A673 (cell line): ENCODE measurements at regions not wholly inside any gene's neighbourhood (a gene's known extent, or its start where the extent isn't known, plus 50 kb on each side); places are given as distances from the start of the nearest gene placed in this dataset.

Experiments
- BruUV-seq: library from RNA; stranded (reverse); fragments of 400-500 nt; replicated peaks from 2 replicates; lab custom pipeline; 2021; lab: Mats Ljungman, UMichigan
- CTCF ChIA-PET: fragments of 300-600 bp; sonication (Branson Sonifier 250); formaldehyde crosslinking; loops from one replicate; lab custom pipeline; 2022; ENCODE audit warnings: antibody characterized with exemption; lab: Charles Lee
- POLR2A ChIA-PET: fragments of 300-600 bp; sonication (Branson Sonifier 250); formaldehyde crosslinking; loops from one replicate; lab custom pipeline; 2022; ENCODE audit warnings: antibody characterized with exemption; ENCODE audit not compliant: low non-redundant PET; lab: Charles Lee
- DNase-seq: peaks from one replicate; pipeline ENCODE4 v3.0.0-alpha.2; 2015; ENCODE audit warnings: low spot score
- H3K27ac ChIP-seq: fragments of 200-600 bp; sonication (generic); 2 replicates; pipeline ENCODE4 v1.5.1; 2016; ENCODE audit warnings: mixed run types, low read depth, mild to moderate bottlenecking, mixed read lengths, antibody characterized with exemption, low read length; ENCODE audit not compliant: poor library complexity, severe bottlenecking
- H3K27me3 ChIP-seq: fragments of 200-600 bp; sonication (generic); replicated peaks from 2 replicates; pipeline ENCODE4 v1.6.1; 2017; ENCODE audit warnings: mixed run types, low read depth, mild to moderate bottlenecking, mixed read lengths, antibody characterized with exemption, low read length; ENCODE audit not compliant: insufficient read depth, poor library complexity
- H3K36me3 ChIP-seq: fragments of 200-600 bp; sonication (generic); 2 replicates; pipeline ENCODE4 v1.6.1; 2016; ENCODE audit warnings: mixed run types, mild to moderate bottlenecking, mixed read lengths, antibody characterized with exemption, low read length; ENCODE audit not compliant: insufficient read depth, poor library complexity, severe bottlenecking
- H3K4me1 ChIP-seq: fragments of 200-600 bp; sonication (generic); 2 replicates; pipeline ENCODE4 v1.6.1; 2017; ENCODE audit warnings: mixed run types, mild to moderate bottlenecking, mixed read lengths, antibody characterized with exemption, low read length; ENCODE audit not compliant: insufficient read depth, poor library complexity, severe bottlenecking
- H3K4me3 ChIP-seq: fragments of 200-600 bp; sonication (generic); 2 replicates; pipeline ENCODE4 v1.5.1; 2016; ENCODE audit warnings: low read depth, mixed run types, mild to moderate bottlenecking, mixed read lengths, low read length; ENCODE audit not compliant: poor library complexity, severe bottlenecking
- H3K9me3 ChIP-seq: fragments of 200-600 bp; sonication (generic); 2 replicates; pipeline ENCODE4 v1.6.1; 2016; ENCODE audit warnings: mixed run types, low read depth, mild to moderate bottlenecking, mixed read lengths, antibody characterized with exemption, low read length; ENCODE audit not compliant: poor library complexity, severe bottlenecking
- EZH2 ChIP-seq: fragments of 200-600 bp; sonication (generic); IDR thresholded peaks from 2 replicates; pipeline ENCODE4 v1.6.1; 2017; ENCODE audit warnings: borderline replicate concordance, low read depth, mild to moderate bottlenecking, mixed read lengths, antibody characterized with exemption, low read length; ENCODE audit not compliant: poor library complexity, severe bottlenecking
- intact Hi-C: fragments of 100-400 bp; cut with micrococcal nuclease; formaldehyde crosslinking; loops from one replicate; pipeline ENCODE4 v1.10.0; 2022; ENCODE audit not compliant: unreplicated experiment
- TF ChIP-seq, protein P1 (sequence below): fragments of 300-800, 200-600 bp; sonication (generic); conservative IDR thresholded peaks from 2 replicates; pipeline ENCODE4 v1.5.1; 2017; ENCODE audit warnings: low read depth, mild to moderate bottlenecking, antibody characterized with exemption, low read length, moderate library complexity, mixed read lengths

DNA sequence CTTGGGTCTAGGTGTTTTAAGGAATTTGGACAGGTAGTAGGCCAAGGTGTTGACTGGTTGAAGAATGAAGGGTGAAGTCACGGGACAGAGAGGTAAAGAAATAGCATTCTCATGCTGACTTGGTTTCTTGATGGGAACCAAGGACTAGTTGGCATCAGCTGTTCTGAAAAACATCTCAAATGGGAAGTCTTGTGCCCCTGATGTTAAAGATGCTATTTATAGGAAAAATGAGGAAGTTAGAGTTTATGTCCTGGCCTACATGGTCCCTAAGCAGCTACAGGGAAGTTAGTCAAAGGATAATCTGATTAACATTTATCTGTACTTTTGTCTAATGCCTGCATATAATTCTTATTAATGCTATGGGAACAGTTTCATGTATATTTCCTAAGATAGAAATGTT, 262.4 kb downstream of the HHIPL2 start:
- DNase-seq = no peak
- H3K27me3 ChIP-seq = no peaks in the 10 kb centered on the region
- no TSS peak for BruUV-seq
- H3K4me3 ChIP-seq = no peak overlapping the region
- POLR2A ChIA-PET = no interaction called here
- TF ChIP-seq, protein P1, sequence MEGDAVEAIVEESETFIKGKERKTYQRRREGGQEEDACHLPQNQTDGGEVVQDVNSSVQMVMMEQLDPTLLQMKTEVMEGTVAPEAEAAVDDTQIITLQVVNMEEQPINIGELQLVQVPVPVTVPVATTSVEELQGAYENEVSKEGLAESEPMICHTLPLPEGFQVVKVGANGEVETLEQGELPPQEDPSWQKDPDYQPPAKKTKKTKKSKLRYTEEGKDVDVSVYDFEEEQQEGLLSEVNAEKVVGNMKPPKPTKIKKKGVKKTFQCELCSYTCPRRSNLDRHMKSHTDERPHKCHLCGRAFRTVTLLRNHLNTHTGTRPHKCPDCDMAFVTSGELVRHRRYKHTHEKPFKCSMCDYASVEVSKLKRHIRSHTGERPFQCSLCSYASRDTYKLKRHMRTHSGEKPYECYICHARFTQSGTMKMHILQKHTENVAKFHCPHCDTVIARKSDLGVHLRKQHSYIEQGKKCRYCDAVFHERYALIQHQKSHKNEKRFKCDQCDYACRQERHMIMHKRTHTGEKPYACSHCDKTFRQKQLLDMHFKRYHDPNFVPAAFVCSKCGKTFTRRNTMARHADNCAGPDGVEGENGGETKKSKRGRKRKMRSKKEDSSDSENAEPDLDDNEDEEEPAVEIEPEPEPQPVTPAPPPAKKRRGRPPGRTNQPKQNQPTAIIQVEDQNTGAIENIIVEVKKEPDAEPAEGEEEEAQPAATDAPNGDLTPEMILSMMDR = no peak
- no peak for TF ChIP-seq EZH2
- no peaks in the 10 kb centered on the region for H3K4me1 ChIP-seq
- no peak overlapping the region for H3K27ac ChIP-seq
- CTCF ChIA-PET = no interaction called here
- intact Hi-C loops = no loop called here
- H3K36me3 ChIP-seq = no peaks in the 10 kb centered on the region
- no peaks in the 10 kb centered on the region for H3K9me3 ChIP-seq

DNA sequence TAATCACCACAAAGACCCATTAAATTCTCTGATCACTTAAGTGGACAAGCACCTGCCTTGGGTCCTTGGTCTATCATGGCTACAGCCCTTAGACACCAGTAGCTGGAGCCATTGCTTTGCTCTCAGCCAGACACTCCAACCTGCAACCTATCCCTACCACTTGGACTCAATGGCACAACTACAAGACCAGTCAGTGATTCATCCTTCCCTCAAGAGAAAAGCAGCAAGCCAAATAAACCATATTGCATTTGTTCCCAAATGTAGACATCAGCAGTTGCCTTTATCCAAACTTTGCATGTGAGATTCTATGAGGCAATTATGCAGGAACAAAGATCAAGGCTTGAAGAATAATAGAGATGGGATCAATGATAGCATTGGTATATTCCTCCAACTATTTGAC, 263.4 kb downstream of the HHIPL2 start:
- no peaks in the 10 kb centered on the region for H3K9me3 ChIP-seq
- POLR2A ChIA-PET = no interaction called here
- H3K27ac ChIP-seq = no peak overlapping the region
- no peak for DNase-seq
- CTCF ChIA-PET = no interaction called here
- TF ChIP-seq, protein P1 = no peak
- TF ChIP-seq EZH2 = no peak
- no TSS peak for BruUV-seq
- intact Hi-C loops = no loop called here
- H3K4me1 ChIP-seq = no peaks in the 10 kb centered on the region
- H3K4me3 ChIP-seq = no peak overlapping the region
- no peaks in the 10 kb centered on the region for H3K36me3 ChIP-seq
- no peaks in the 10 kb centered on the region for H3K27me3 ChIP-seq

DNA sequence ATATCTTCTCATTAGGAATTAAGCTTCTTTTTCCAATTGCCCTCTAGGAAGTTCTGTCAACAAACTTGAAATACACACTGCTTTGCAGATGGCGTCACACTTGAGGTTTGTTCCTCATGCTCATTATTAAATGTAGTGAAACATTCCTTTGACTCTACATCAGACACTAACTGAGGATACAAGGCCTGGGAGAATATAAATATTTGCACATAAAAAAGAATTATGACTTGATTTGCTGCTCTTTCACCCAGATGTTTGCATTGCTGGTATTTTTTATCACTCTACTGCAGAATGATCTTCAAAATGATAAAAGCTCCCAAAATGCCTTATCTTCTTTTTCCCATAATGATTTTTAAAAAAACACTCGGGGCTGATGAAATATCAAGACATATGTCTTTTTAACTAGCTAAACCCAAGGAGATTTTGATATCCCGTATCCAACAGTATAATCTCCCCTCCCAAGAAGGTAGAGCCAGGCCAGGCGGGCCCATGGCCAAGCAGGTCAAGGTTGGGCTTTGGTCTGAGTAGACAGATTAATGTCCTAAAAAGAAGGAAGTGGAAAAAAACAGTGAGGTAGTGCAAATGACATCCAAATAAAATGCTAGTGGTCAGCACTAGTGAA, 264.6 kb downstream of the HHIPL2 start:
- no peaks in the 10 kb centered on the region for H3K27me3 ChIP-seq
- H3K27ac ChIP-seq = no peak overlapping the region
- no peak overlapping the region for H3K4me3 ChIP-seq
- H3K4me1 ChIP-seq = no peaks in the 10 kb centered on the region
- H3K9me3 ChIP-seq = no peaks in the 10 kb centered on the region
- intact Hi-C loops = no loop called here
- TF ChIP-seq, protein P1 = no peak
- no peak for TF ChIP-seq EZH2
- DNase-seq = no peak
- BruUV-seq = no TSS peak
- POLR2A ChIA-PET = no interaction called here
- no peaks in the 10 kb centered on the region for H3K36me3 ChIP-seq
- CTCF ChIA-PET = no interaction called here
